ENCODE measurements at regions not wholly inside any gene's neighbourhood (a gene's known extent, or its start where the extent isn't known, plus 50 kb on each side); places are given as distances from the start of the nearest gene placed in this dataset.

- TF ChIP-seq CTCF (conservative IDR thresholded peaks at IDR 0.05; ENCODE audit: low read length) (no peak), EZH2phosphoT487 (IDR thresholded peaks at IDR 0.05; ENCODE audit: borderline replicate concordance, low read depth, low read length) (no peak)
These were observed 216.6 kb downstream of the RTP5 start for GRCh38 chr2:242085941-242086621.
